Transverse colon (tissue), 4 donors: ENCODE measurements at regions not wholly inside any gene's neighbourhood (a gene's known extent, or its start where the extent isn't known, plus 50 kb on each side); places are given as distances from the start of the nearest gene placed in this dataset.

Experiments used
- DNase-seq: peaks from one replicate; pipeline ENCODE4 v3.0.0-alpha.2; 2019
- H3K27ac ChIP-seq, 4 donors: fragments of 200-600 bp; sonication (generic); 2 replicates each; pipeline ENCODE4 v1.5.1; 2016 to 2018; ENCODE audit warnings: inconsistent platforms in 4 of 4
- H3K27me3 ChIP-seq: fragments of 200-600 bp; sonication (generic); 2 replicates; pipeline ENCODE4 v1.5.1; 2017; ENCODE audit warnings: inconsistent platforms
- H3K36me3 ChIP-seq, 4 donors: fragments of 200-600 bp; sonication (generic); 2 replicates each; pipeline ENCODE4 v1.5.1; 2017 to 2019; ENCODE audit warnings: inconsistent platforms in 4 of 4
- H3K4me1 ChIP-seq, 4 donors: fragments of 200-600 bp; sonication (generic); 2 replicates each; pipeline ENCODE4 v1.5.1; 2017 to 2020; ENCODE audit warnings: inconsistent platforms in 4 of 4
- H3K4me3 ChIP-seq, 4 donors: fragments of 200-600 bp; sonication (generic); 1 replicate in 1 of 4; 2 replicates in 3 of 4; pipeline versions ENCODE4 v1.5.1 to v1.6.1; 2017 to 2019; ENCODE audit warnings: inconsistent platforms in 4 of 4
- H3K9me3 ChIP-seq, 2 donors: fragments of 200-600 bp; sonication (generic); 2 replicates each; pipeline ENCODE4 v1.5.1; 2017 to 2019; ENCODE audit warnings: inconsistent platforms in 2 of 2
- CTCF ChIP-seq, 5 experiments: fragments of 200-600 bp in 3 of 5; fragments of 450-650 bp in 2 of 5; sonication (generic) in 3 of 5; IDR thresholded peaks; 1 replicate in 2 of 5; 2 replicates in 3 of 5; pipeline ENCODE4 v1.5.1; 2016 to 2017; ENCODE audit warnings: antibody characterized with exemption in 5 of 5, inconsistent platforms in 3 of 5, mild to moderate bottlenecking in 2 of 5, moderate library complexity in 1 of 5
- EP300 ChIP-seq: sonication (generic); formaldehyde crosslinking; IDR thresholded peaks from one replicate; pipeline ENCODE4 v1.6.1; 2017; ENCODE audit warnings: antibody characterized with exemption, low read depth
- POLR2A ChIP-seq: fragments of 450-650 bp; IDR thresholded peaks from one replicate; pipeline ENCODE4 v1.6.1; 2016; ENCODE audit warnings: antibody characterized with exemption, mild to moderate bottlenecking, moderate library complexity
- POLR2AphosphoS5 ChIP-seq, 3 donors: sonication (generic); formaldehyde crosslinking; IDR thresholded peaks; one replicate each; pipeline ENCODE4 v1.6.1; 2016; ENCODE audit warnings: antibody characterized with exemption in 3 of 3
- WGBS, 2 donors: methylation state at CpG; one replicate each; pipeline ENCODE4 v1.1.5; 2018; ENCODE audit warnings: low coverage in 1 of 2; 5-methylcytosine and 5-hydroxymethylcytosine counted together
- in situ Hi-C, 4 donors: fragments of 200-750 bp; cut with MboI; loops; one replicate each; pipeline versions ENCODE4 v1.15.0 to v1.15.1; 2017; ENCODE audit warnings: low sequenced_read_pairs in 3 of 4, low pct_ligation_motif_present in 1 of 4, low pct_unique_long_range_greater_than_20kb in 1 of 4
- intact Hi-C: fragments of 100-400 bp; cut with DNase I; formaldehyde crosslinking; loops from one replicate; pipeline ENCODE4 v1.15.1; 2023; ENCODE audit warnings: low total_unique reads

GRCh38 chr3:70558956-70559355, 246.5 kb upstream of the MDFIC2 start:
- intact Hi-C loops (no loop called here), in situ Hi-C loops (loop anchor here in 1 of 4 donors (25.0 kb wide), 1 partner anchor 1078 kb away; no protein-coding TSS in a partner anchor)
- no peaks in the 10 kb centered on the region for H3K27me3 ChIP-seq
- H3K4me3 ChIP-seq = no peak overlapping the region
- no peaks in the 10 kb centered on the region for H3K4me1 ChIP-seq
- no peak for DNase-seq
- WGBS, 2 donors = 48 to 79% methylated on average over 2 of the region's 2 CpGs
- H3K27ac ChIP-seq = no peak overlapping the region
- TF ChIP-seq POLR2A = no peak
- H3K9me3 ChIP-seq = no peaks in the 10 kb centered on the region
- H3K36me3 ChIP-seq = no peaks in the 10 kb centered on the region

GRCh38 chr3:70557976-70558375, 245.5 kb upstream of the MDFIC2 start:
- intact Hi-C loops = no loop called here
- 62 to 75% methylated on average over 2 of the region's 2 CpGs for WGBS, 2 donors
- Histone ChIP-seq H3K36me3 (no peaks in the 10 kb centered on the region), H3K9me3 (no peaks in the 10 kb centered on the region), H3K27me3 (no peaks in the 10 kb centered on the region), H3K4me3 (no peak overlapping the region), H3K27ac (no peak overlapping the region), H3K4me1 (no peaks in the 10 kb centered on the region)
- no peak for DNase-seq
- in situ Hi-C loops = loop anchor here in 1 of 4 donors (25.0 kb wide), 1 partner anchor 1079 kb away; no protein-coding TSS in a partner anchor
- TF ChIP-seq POLR2A (no peak), POLR2AphosphoS5 (IDR thresholded peaks at IDR 0.05) (no peak), CTCF (IDR thresholded peaks at IDR 0.05) (no peak), EP300 (no peak)

GRCh38 chr3:70556056-70556455, 243.6 kb upstream of the MDFIC2 start:
- Histone ChIP-seq H3K27me3 (no peaks in the 10 kb centered on the region), H3K4me3 (no peak overlapping the region), H3K27ac (no peak overlapping the region), H3K4me1 (no peaks in the 10 kb centered on the region), H3K9me3 (no peaks in the 10 kb centered on the region), H3K36me3 (no peaks in the 10 kb centered on the region)
- WGBS, 2 donors = 72 to 85% methylated on average over 3 of the region's 3 CpGs
- in situ Hi-C loops = loop anchor here in 1 of 4 donors (25.0 kb wide), 1 partner anchor 1081 kb away; no protein-coding TSS in a partner anchor
- intact Hi-C loops = no loop called here
- no peak for TF ChIP-seq CTCF (IDR thresholded peaks at IDR 0.05)
- TF ChIP-seq POLR2A = no peak
- no peak for TF ChIP-seq EP300
- no peak for TF ChIP-seq POLR2AphosphoS5 (IDR thresholded peaks at IDR 0.05)
- no peak for DNase-seq

GRCh38 chr3:70554170-70554569, 241.7 kb upstream of the MDFIC2 start:
- no peak for TF ChIP-seq EP300
- TF ChIP-seq POLR2AphosphoS5 (IDR thresholded peaks at IDR 0.05) = no peak
- TF ChIP-seq CTCF (IDR thresholded peaks at IDR 0.05) = no peak
- TF ChIP-seq POLR2A = no peak
- Histone ChIP-seq H3K27me3 (no peaks in the 10 kb centered on the region), H3K4me1 (no peaks in the 10 kb centered on the region), H3K27ac (no peak overlapping the region), H3K9me3 (no peaks in the 10 kb centered on the region), H3K4me3 (no peak overlapping the region), H3K36me3 (no peaks in the 10 kb centered on the region)
- in situ Hi-C loops = loop anchor here in 1 of 4 donors (25.0 kb wide), 1 partner anchor 1083 kb away; no protein-coding TSS in a partner anchor
- 61 to 86% methylated on average over 1 of the region's 1 CpG for WGBS, 2 donors
- DNase-seq = no peak
- intact Hi-C loops = no loop called here
